Peyer's patch (tissue), 4 donors: ENCODE measurements at regions not wholly inside any gene's neighbourhood (a gene's known extent, or its start where the extent isn't known, plus 50 kb on each side); places are given as distances from the start of the nearest gene placed in this dataset.

ENCODE experiments used
- DNase-seq, 3 donors: peaks; one replicate each; pipeline ENCODE4 v3.0.0-alpha.2; 2017 to 2019
- H3K27ac ChIP-seq, 4 donors: fragments of 200-600 bp; sonication (generic); one replicate each; pipeline ENCODE4 v1.5.1; 2016 to 2019
- H3K27me3 ChIP-seq, 2 donors: fragments of 200-600 bp; sonication (generic); one replicate each; pipeline ENCODE4 v1.5.1; 2019
- H3K36me3 ChIP-seq, 3 donors: fragments of 200-600 bp; sonication (generic); one replicate each; pipeline ENCODE4 v1.5.1; 2016 to 2019
- H3K4me1 ChIP-seq, 4 donors: fragments of 200-600 bp; sonication (generic); one replicate each; pipeline ENCODE4 v1.5.1; 2016 to 2019
- H3K4me3 ChIP-seq, 4 donors: fragments of 200-600 bp; sonication (generic); 1 replicate in 3 of 4; 2 replicates in 1 of 4; pipeline ENCODE4 v1.5.1; 2016 to 2019; ENCODE audit warnings: mild to moderate bottlenecking in 1 of 4
- H3K9me3 ChIP-seq, 4 donors: fragments of 200-600 bp; sonication (generic); one replicate each; pipeline ENCODE4 v1.5.1; 2016 to 2019; ENCODE audit warnings: mild to moderate bottlenecking in 1 of 4
- POLR2A ChIP-seq, 2 donors: fragments of 450-650 bp; IDR thresholded peaks; one replicate each; pipeline ENCODE4 v1.5.1; 2017; ENCODE audit warnings: antibody characterized with exemption in 2 of 2, mild to moderate bottlenecking in 2 of 2, moderate library complexity in 2 of 2
- TF ChIP-seq, protein P1 (sequence below), 6 experiments: fragments of 450-650 bp in 4 of 6; fragments of 200-600 bp in 2 of 6; sonication (generic) in 1 of 6; IDR thresholded peaks; one replicate each; pipeline ENCODE4 v1.5.1; 2017 to 2019; ENCODE audit warnings: antibody characterized with exemption in 6 of 6, mild to moderate bottlenecking in 3 of 6, moderate library complexity in 1 of 6

DNA sequence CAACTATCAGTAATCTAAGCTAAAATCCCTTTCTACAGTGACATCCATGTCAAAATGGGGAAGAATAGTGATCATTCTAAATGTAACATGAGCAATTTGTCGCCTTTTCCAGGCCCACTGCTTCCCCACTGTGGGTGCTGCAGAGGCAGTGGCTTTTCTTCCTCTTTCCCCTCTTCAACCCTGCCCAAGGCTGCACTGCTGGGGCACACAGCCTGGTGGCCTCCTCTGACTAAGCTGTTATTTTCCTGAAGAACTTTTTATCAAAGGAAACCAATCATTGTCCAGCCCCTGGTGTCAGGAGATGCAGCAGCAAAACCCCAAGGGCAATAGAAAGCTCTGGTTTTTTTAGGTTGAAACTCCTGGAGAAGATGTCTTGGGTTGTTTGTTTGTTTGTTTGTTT, 117.6 kb upstream of the KLF7 start:
- Histone ChIP-seq H3K4me3 (no peak overlapping the region), H3K36me3 (no peaks in the 10 kb centered on the region), H3K27ac (no peak overlapping the region), H3K9me3 (no peaks in the 10 kb centered on the region), H3K4me1 (no peaks in the 10 kb centered on the region), H3K27me3 (no peaks in the 10 kb centered on the region)
- no peak for DNase-seq
- no peak for TF ChIP-seq POLR2A (IDR thresholded peaks at IDR 0.05)
- TF ChIP-seq, protein P1, sequence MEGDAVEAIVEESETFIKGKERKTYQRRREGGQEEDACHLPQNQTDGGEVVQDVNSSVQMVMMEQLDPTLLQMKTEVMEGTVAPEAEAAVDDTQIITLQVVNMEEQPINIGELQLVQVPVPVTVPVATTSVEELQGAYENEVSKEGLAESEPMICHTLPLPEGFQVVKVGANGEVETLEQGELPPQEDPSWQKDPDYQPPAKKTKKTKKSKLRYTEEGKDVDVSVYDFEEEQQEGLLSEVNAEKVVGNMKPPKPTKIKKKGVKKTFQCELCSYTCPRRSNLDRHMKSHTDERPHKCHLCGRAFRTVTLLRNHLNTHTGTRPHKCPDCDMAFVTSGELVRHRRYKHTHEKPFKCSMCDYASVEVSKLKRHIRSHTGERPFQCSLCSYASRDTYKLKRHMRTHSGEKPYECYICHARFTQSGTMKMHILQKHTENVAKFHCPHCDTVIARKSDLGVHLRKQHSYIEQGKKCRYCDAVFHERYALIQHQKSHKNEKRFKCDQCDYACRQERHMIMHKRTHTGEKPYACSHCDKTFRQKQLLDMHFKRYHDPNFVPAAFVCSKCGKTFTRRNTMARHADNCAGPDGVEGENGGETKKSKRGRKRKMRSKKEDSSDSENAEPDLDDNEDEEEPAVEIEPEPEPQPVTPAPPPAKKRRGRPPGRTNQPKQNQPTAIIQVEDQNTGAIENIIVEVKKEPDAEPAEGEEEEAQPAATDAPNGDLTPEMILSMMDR (IDR thresholded peaks at IDR 0.05), result no peak

DNA sequence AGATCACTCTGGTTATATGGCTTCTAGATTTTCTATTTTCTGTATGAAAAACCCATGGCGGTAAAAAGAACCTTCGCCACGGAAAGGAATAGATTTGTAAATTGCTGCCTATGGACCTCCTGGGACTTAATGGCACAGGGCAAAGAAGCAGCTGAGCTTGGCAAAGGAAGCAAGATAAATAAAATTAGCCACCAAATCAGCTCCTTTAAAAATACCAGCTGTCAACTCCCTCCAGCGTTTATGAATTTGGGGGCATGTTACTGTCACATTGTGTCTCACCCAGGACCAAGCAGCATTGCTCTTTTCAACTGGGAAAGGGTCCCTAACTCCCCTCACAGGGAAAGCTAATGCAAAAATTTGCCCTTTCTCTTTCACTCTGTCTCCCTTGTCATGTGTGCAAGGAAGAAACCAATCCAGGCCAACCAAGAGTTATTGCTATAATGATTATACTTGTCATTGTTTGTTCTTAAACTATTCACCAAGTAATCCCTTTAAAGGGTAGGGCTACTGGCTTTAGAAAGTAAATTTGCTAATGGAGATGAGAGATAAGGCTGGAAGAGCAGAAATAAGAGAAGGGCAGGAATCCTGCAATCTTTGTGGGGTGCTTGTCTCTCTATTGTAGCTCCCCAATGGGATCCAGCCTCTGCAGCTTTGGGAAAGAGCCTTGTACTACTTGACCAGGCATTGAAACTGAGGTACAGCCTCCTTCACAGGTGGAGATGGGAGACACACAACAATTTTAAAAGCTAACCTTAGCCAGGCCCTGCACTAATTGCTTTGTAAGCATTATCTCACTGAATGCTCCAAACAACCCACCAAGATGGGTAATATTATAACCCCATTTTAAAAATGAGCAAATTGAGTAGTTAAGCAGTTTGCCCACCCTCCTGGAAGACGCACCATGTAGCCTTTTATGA, 119.1 kb upstream of the KLF7 start:
- H3K4me1 ChIP-seq, result no peaks in the 10 kb centered on the region
- no peak for DNase-seq
- no peak for TF ChIP-seq POLR2A (IDR thresholded peaks at IDR 0.05)
- TF ChIP-seq, protein P1 (IDR thresholded peaks at IDR 0.05), result no peak
- no peaks in the 10 kb centered on the region for H3K9me3 ChIP-seq
- no peaks in the 10 kb centered on the region for H3K36me3 ChIP-seq
- H3K27me3 ChIP-seq, result no peaks in the 10 kb centered on the region
- H3K27ac ChIP-seq, result no peak overlapping the region
- H3K4me3 ChIP-seq, result no peak overlapping the region

DNA sequence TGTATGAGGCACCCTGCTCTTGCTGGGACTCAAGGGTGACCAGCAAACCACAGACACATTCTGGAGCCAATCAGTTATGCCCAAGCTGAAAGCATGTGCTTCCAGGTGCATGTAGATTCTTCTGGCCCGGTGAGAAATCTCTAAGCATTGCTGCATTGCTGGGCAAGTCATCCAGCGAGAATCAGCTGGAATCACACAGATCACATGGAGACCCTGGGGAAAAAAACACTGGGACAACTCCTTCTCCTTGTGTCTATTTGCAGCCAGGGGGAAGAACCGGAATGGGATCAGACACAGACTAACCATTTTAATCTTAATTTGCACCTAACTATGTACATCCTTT, 119.7 kb upstream of the KLF7 start:
- no peak overlapping the region for H3K4me3 ChIP-seq
- H3K9me3 ChIP-seq, result no peaks in the 10 kb centered on the region
- no peak for TF ChIP-seq POLR2A (IDR thresholded peaks at IDR 0.05)
- TF ChIP-seq, protein P1 (IDR thresholded peaks at IDR 0.05), result no peak
- H3K27ac ChIP-seq, result no peak overlapping the region
- H3K36me3 ChIP-seq, result no peaks in the 10 kb centered on the region
- no peak for DNase-seq
- no peaks in the 10 kb centered on the region for H3K4me1 ChIP-seq
- H3K27me3 ChIP-seq, result no peaks in the 10 kb centered on the region

DNA sequence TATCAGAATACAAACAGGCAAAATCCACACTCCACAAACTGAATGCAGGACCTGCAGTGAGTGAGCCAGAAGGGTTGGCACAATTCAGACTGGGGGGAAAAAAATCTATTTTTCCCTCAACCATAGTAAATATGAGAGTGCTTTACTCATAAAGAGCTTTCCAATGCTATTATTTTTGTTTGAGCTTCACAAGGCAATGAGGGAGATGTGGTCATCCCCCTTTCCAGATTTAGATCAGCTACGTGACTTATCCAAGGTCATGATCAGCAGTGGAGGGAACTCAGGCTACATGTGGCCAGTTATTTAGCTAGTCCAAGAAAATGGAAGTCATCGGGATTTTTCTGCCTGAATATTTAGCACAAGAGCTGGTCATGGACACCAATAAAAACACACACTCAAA, 120.4 kb upstream of the KLF7 start:
- H3K9me3 ChIP-seq, result no peaks in the 10 kb centered on the region
- DNase-seq, result no peak
- H3K4me1 ChIP-seq, result no peaks in the 10 kb centered on the region
- H3K36me3 ChIP-seq, result no peaks in the 10 kb centered on the region
- TF ChIP-seq POLR2A (IDR thresholded peaks at IDR 0.05), result no peak
- TF ChIP-seq, protein P1 (IDR thresholded peaks at IDR 0.05), result no peak
- no peak overlapping the region for H3K27ac ChIP-seq
- H3K4me3 ChIP-seq, result no peak overlapping the region
- no peaks in the 10 kb centered on the region for H3K27me3 ChIP-seq

DNA sequence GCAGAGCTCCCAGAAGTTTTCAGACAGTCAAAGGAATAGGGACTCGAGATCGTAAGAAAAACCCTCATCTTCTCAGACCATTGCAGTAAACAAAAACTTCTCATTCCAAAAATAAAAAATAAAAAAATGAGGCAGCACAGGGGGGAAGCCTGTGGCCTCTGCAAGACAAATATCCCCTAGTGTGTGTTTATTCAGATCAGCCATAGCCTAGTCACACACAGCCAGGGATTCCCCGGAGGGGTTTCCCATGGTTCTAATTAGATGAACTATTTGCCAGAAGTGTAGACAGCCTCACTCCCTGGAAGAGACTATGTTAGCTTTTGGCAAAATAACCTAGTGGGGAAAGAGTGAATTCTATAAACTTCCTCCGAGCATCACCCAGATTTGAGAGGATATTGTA, 122.9 kb upstream of the KLF7 start:
- H3K36me3 ChIP-seq, result no peaks in the 10 kb centered on the region
- no peaks in the 10 kb centered on the region for H3K4me1 ChIP-seq
- H3K27me3 ChIP-seq, result no peaks in the 10 kb centered on the region
- H3K9me3 ChIP-seq, result no peaks in the 10 kb centered on the region
- H3K4me3 ChIP-seq, result no peak overlapping the region
- H3K27ac ChIP-seq, result no peak overlapping the region
- TF ChIP-seq POLR2A (IDR thresholded peaks at IDR 0.05), result no peak
- TF ChIP-seq, protein P1 (IDR thresholded peaks at IDR 0.05), result no peak
- no peak for DNase-seq
